Neural cell (in vitro differentiated cells): ENCODE measurements at regions not wholly inside any gene's neighbourhood (a gene's known extent, or its start where the extent isn't known, plus 50 kb on each side); places are given as distances from the start of the nearest gene placed in this dataset.

Experiments used
- H2AFZ ChIP-seq: fragments of 200-600, 300-800 bp; sonication (generic), shearing (Covaris generic); 2 replicates; pipeline ENCODE4 v1.6.0; 2014; ENCODE audit warnings: low read depth, mild to moderate bottlenecking, antibody characterized with exemption, low read length, moderate library complexity
- H3F3A ChIP-seq: fragments of 200-600 bp; shearing (Covaris generic); 2 replicates; pipeline ENCODE4 v1.6.1; 2016; ENCODE audit warnings: mild to moderate bottlenecking, moderate library complexity, mixed read lengths, antibody characterized with exemption, low read length; ENCODE audit not compliant: insufficient read depth, poor library complexity, severe bottlenecking
- H3K27ac ChIP-seq: fragments of 200-600, 300-800 bp; sonication (generic), shearing (Covaris generic); 2 replicates; pipeline ENCODE4 v1.5.1; 2014; ENCODE audit warnings: mild to moderate bottlenecking, low read length, moderate library complexity
- H3K27me3 ChIP-seq: fragments of 300-800, 200-600 bp; sonication (generic), shearing (Covaris generic); 2 replicates; pipeline ENCODE4 v1.6.0; 2014; ENCODE audit warnings: mild to moderate bottlenecking, low read depth, low read length, moderate library complexity; ENCODE audit not compliant: insufficient read depth
- H3K36me3 ChIP-seq: fragments of 300-800, 200-600 bp; sonication (generic), shearing (Covaris generic); 2 replicates; pipeline ENCODE4 v1.5.1; 2014; ENCODE audit warnings: mild to moderate bottlenecking, antibody characterized with exemption, low read length, moderate library complexity; ENCODE audit not compliant: insufficient read depth
- H3K4me2 ChIP-seq: fragments of 300-800, 200-600 bp; sonication (generic), shearing (Covaris generic); 2 replicates; pipeline ENCODE4 v1.6.0; 2014; ENCODE audit warnings: mild to moderate bottlenecking, low read length
- H3K4me3 ChIP-seq: fragments of 300-800, 200-600 bp; sonication (generic), shearing (Covaris generic); 2 replicates; pipeline ENCODE4 v1.5.1; 2014; ENCODE audit warnings: mild to moderate bottlenecking, low read length, moderate library complexity
- H3K79me2 ChIP-seq: fragments of 200-600 bp; shearing (Covaris generic); replicated peaks from 2 replicates; pipeline ENCODE4 v1.6.0; 2014; ENCODE audit warnings: mild to moderate bottlenecking, low read length, moderate library complexity; ENCODE audit not compliant: insufficient read depth
- H3K9ac ChIP-seq: fragments of 300-800, 200-600 bp; sonication (generic), shearing (Covaris generic); 2 replicates; pipeline ENCODE4 v1.6.1; 2016; ENCODE audit warnings: mild to moderate bottlenecking, low read length, mixed read lengths
- H3K9me2 ChIP-seq: fragments of 200-600 bp; shearing (Covaris generic); 2 replicates; pipeline ENCODE4 v1.6.1; 2016; ENCODE audit warnings: mild to moderate bottlenecking, low read length, mixed read lengths; ENCODE audit not compliant: insufficient read depth
- H3K9me3 ChIP-seq: fragments of 200-600, 300-800 bp; sonication (generic), shearing (Covaris generic); 2 replicates; pipeline ENCODE4 v1.6.1; 2016; ENCODE audit warnings: mild to moderate bottlenecking, mixed run types, low read length, moderate library complexity, mixed read lengths
- H4K20me1 ChIP-seq: fragments of 200-600 bp; shearing (Covaris generic); 2 replicates; pipeline ENCODE4 v1.6.1; 2016; ENCODE audit warnings: mild to moderate bottlenecking, mixed run types; ENCODE audit not compliant: insufficient read depth
- EP300 ChIP-seq: fragments of 450-650 bp; conservative IDR thresholded peaks from 2 replicates; pipeline ENCODE4 v1.6.1; 2014; ENCODE audit warnings: antibody characterized with exemption, mild to moderate bottlenecking, moderate library complexity; ENCODE audit not compliant: poor library complexity, severe bottlenecking
- EZH2 ChIP-seq: fragments of 200-600, 300-800 bp; shearing (Covaris generic), sonication (generic); IDR thresholded peaks from 2 replicates; pipeline ENCODE4 v1.6.1; 2014; ENCODE audit warnings: antibody characterized with exemption, low read length, borderline replicate concordance, mild to moderate bottlenecking; ENCODE audit not compliant: insufficient read depth, poor library complexity, severe bottlenecking
- MXI1 ChIP-seq: fragments of 450-650 bp; conservative IDR thresholded peaks from 2 replicates; pipeline ENCODE4 v1.6.1; 2014; ENCODE audit warnings: antibody characterized with exemption, mild to moderate bottlenecking; ENCODE audit not compliant: poor library complexity, severe bottlenecking
- POLR2AphosphoS5 ChIP-seq: IDR thresholded peaks from 2 replicates; pipeline ENCODE4 v1.6.1; 2012
- RAD21 ChIP-seq: fragments of 450-650 bp; conservative IDR thresholded peaks from 2 replicates; pipeline ENCODE4 v1.6.1; 2014; ENCODE audit warnings: antibody characterized with exemption, mild to moderate bottlenecking, moderate library complexity
- SMC3 ChIP-seq: fragments of 450-650 bp; conservative IDR thresholded peaks from 2 replicates; pipeline ENCODE4 v1.6.1; 2014; ENCODE audit warnings: antibody characterized with exemption, mild to moderate bottlenecking, moderate library complexity; ENCODE audit not compliant: poor library complexity
- TAF1 ChIP-seq: IDR thresholded peaks from 2 replicates; pipeline ENCODE4 v1.6.1; 2012; ENCODE audit warnings: low read depth
- TF ChIP-seq, protein P1 (sequence below): IDR thresholded peaks from 2 replicates; pipeline ENCODE4 v1.6.1; 2012; ENCODE audit warnings: borderline replicate concordance
- TF ChIP-seq, protein P2 (sequence below): fragments of 450-650 bp; IDR thresholded peaks from 2 replicates; pipeline ENCODE4 v1.5.1; 2014; ENCODE audit warnings: antibody characterized with exemption, mild to moderate bottlenecking, moderate library complexity; ENCODE audit not compliant: poor library complexity, severe bottlenecking

DNA sequence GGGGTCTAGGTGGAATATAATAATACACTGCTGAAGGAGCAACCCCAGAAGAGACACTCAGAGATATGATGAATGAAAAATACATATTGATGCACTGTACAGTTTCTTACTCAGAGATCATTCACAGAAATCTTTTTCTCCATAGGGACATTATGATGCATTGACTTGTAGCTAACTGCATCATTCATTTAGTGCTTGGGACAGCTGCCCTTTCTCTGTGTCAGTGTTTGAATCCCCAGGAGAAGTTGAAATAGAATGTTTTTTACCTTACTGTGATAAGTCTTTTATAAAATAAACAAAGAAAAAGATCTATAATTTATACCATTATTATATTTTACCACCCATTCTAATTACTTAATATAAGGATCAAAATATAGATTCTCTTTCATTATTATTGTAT, 91.7 kb upstream of the DSEL start:
- H3K27ac ChIP-seq, result no peak overlapping the region
- no peaks in the 10 kb centered on the region for H4K20me1 ChIP-seq
- no peaks in the 10 kb centered on the region for H3F3A ChIP-seq
- H3K9me3 ChIP-seq, result no peaks in the 10 kb centered on the region
- no peaks in the 10 kb centered on the region for H3K27me3 ChIP-seq
- no peak overlapping the region for H2AFZ ChIP-seq
- H3K4me2 ChIP-seq, result no peak overlapping the region
- no peak for TF ChIP-seq EZH2
- TF ChIP-seq EP300, result no peak
- TF ChIP-seq SMC3, result no peak
- TF ChIP-seq, protein P1, sequence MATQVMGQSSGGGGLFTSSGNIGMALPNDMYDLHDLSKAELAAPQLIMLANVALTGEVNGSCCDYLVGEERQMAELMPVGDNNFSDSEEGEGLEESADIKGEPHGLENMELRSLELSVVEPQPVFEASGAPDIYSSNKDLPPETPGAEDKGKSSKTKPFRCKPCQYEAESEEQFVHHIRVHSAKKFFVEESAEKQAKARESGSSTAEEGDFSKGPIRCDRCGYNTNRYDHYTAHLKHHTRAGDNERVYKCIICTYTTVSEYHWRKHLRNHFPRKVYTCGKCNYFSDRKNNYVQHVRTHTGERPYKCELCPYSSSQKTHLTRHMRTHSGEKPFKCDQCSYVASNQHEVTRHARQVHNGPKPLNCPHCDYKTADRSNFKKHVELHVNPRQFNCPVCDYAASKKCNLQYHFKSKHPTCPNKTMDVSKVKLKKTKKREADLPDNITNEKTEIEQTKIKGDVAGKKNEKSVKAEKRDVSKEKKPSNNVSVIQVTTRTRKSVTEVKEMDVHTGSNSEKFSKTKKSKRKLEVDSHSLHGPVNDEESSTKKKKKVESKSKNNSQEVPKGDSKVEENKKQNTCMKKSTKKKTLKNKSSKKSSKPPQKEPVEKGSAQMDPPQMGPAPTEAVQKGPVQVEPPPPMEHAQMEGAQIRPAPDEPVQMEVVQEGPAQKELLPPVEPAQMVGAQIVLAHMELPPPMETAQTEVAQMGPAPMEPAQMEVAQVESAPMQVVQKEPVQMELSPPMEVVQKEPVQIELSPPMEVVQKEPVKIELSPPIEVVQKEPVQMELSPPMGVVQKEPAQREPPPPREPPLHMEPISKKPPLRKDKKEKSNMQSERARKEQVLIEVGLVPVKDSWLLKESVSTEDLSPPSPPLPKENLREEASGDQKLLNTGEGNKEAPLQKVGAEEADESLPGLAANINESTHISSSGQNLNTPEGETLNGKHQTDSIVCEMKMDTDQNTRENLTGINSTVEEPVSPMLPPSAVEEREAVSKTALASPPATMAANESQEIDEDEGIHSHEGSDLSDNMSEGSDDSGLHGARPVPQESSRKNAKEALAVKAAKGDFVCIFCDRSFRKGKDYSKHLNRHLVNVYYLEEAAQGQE, result no peak
- TF ChIP-seq TAF1, result no peak
- TF ChIP-seq MXI1, result no peak
- TF ChIP-seq, protein P2, sequence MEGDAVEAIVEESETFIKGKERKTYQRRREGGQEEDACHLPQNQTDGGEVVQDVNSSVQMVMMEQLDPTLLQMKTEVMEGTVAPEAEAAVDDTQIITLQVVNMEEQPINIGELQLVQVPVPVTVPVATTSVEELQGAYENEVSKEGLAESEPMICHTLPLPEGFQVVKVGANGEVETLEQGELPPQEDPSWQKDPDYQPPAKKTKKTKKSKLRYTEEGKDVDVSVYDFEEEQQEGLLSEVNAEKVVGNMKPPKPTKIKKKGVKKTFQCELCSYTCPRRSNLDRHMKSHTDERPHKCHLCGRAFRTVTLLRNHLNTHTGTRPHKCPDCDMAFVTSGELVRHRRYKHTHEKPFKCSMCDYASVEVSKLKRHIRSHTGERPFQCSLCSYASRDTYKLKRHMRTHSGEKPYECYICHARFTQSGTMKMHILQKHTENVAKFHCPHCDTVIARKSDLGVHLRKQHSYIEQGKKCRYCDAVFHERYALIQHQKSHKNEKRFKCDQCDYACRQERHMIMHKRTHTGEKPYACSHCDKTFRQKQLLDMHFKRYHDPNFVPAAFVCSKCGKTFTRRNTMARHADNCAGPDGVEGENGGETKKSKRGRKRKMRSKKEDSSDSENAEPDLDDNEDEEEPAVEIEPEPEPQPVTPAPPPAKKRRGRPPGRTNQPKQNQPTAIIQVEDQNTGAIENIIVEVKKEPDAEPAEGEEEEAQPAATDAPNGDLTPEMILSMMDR, result no peak
- no peak for TF ChIP-seq RAD21
- no peak for TF ChIP-seq POLR2AphosphoS5
- no peak overlapping the region for H3K4me3 ChIP-seq
- no peaks in the 10 kb centered on the region for H3K36me3 ChIP-seq
- H3K79me2 ChIP-seq, result no peaks in the 10 kb centered on the region
- H3K9ac ChIP-seq, result no peak overlapping the region
- no peaks in the 10 kb centered on the region for H3K9me2 ChIP-seq

DNA sequence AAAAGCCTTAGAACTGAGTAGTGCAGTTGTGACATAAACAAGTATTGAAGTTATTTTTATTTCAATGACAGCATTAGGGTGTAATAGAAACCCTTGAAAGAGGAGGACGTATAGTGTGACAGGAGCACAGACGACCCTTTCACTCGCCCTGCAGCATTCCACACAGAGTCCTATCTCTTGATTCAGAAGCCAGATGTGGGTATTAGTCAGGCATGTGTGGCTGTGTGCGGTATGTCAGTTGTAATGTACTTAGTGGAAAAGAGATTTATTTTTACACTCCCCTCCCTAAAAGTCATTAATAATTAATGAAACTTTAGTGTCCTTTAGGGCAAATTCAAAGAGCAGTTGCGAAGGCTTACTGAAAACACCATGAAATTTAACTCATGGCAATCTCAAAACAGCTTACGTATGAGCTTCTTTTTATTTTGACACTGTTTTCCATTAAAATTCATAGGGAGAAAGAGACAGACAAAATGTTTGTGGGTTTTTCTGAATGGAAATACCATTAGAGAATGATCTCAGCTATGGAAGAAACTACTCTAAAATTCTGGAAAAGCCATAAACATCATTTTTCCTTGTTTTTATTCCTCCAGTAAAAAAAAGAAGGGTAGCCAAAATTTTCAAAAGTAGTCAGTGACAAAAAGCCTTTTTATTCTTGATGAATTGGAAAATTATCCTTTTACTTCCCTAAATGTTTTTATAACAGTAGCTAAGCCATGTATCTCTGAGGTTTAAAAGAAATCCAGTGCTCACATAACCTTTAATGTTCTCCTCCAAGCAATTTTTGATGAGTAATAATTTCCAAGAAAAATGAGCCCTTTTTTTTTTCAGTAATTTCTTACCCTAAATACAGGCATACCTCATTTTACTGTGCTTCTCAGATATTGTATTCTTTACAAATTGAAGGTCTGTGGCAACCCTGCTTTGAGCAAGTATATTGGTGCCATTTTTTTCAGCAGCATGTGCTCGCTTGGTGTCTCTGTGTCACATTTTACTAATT, 84.0 kb upstream of the DSEL start:
- TF ChIP-seq TAF1, result no peak
- no peak for TF ChIP-seq POLR2AphosphoS5
- TF ChIP-seq, protein P1, result no peak
- TF ChIP-seq RAD21, result no peak
- no peak for TF ChIP-seq SMC3
- TF ChIP-seq EZH2, result no peak
- TF ChIP-seq EP300, result no peak
- Histone ChIP-seq H3K9ac (no peak overlapping the region), H3K4me2 (no peak overlapping the region), H3K79me2 (no peaks in the 10 kb centered on the region), H2AFZ (no peak overlapping the region), H4K20me1 (no peaks in the 10 kb centered on the region), H3K9me2 (no peaks in the 10 kb centered on the region), H3K4me3 (no peak overlapping the region), H3F3A (no peaks in the 10 kb centered on the region), H3K36me3 (no peaks in the 10 kb centered on the region), H3K9me3 (no peaks in the 10 kb centered on the region), H3K27ac (no peak overlapping the region), H3K27me3 (no peaks in the 10 kb centered on the region)
